MCF 10A (cell line): ENCODE measurements at regions not wholly inside any gene's neighbourhood (a gene's known extent, or its start where the extent isn't known, plus 50 kb on each side); places are given as distances from the start of the nearest gene placed in this dataset.
"Not testable (repeated sequence)": the region's sequence is repeated elsewhere in the genome, so short reads cannot be mapped to it uniquely, and the experiment has no call there.

Experiments
- BruUV-seq: library from RNA; stranded (reverse); fragments of 400-500 nt; replicated peaks from 2 replicates; lab custom pipeline; 2021; lab: Mats Ljungman, UMichigan
- CTCF ChIA-PET: fragments of 300-600 bp; sonication (Branson Sonifier 250); formaldehyde crosslinking; extraction: SDS; loops from one replicate; lab custom pipeline; 2021; ENCODE audit warnings: antibody characterized with exemption, inconsistent platforms; lab: Yijun Ruan, JAX
- POLR2A ChIA-PET: fragments of 300-600, 350-650 bp; sonication (Branson Sonifier 250); formaldehyde crosslinking; extraction: SDS; loops from one replicate; lab custom pipeline; 2020; ENCODE audit warnings: antibody characterized with exemption, inconsistent platforms; lab: Yijun Ruan, JAX
- DNase-seq: peaks from one replicate; pipeline ENCODE4 v3.0.0-alpha.2; 2018; ENCODE audit not compliant: unreplicated experiment
- H3K27ac Mint-ChIP-seq: one replicate; pipeline ENCODE4 v1.8.0; 2022; ENCODE audit warnings: mild to moderate bottlenecking, low read depth, mixed read lengths; ENCODE audit not compliant: unreplicated experiment
- H3K27me3 Mint-ChIP-seq: one replicate; pipeline ENCODE4 v1.8.0; 2022; ENCODE audit warnings: mixed read lengths; ENCODE audit not compliant: insufficient read depth, unreplicated experiment
- H3K36me3 Mint-ChIP-seq: one replicate; pipeline ENCODE4 v1.8.0; 2022; ENCODE audit warnings: mild to moderate bottlenecking, moderate library complexity, mixed read lengths; ENCODE audit not compliant: insufficient read depth, unreplicated experiment
- H3K4me1 Mint-ChIP-seq: one replicate; pipeline ENCODE4 v1.8.0; 2022; ENCODE audit warnings: mixed read lengths; ENCODE audit not compliant: insufficient read depth, unreplicated experiment
- H3K4me3 Mint-ChIP-seq: one replicate; pipeline ENCODE4 v1.8.0; 2022; ENCODE audit warnings: mild to moderate bottlenecking, moderate library complexity, mixed read lengths; ENCODE audit not compliant: unreplicated experiment
- H3K9me3 Mint-ChIP-seq: one replicate; pipeline ENCODE4 v1.8.0; 2022; ENCODE audit warnings: mixed read lengths; ENCODE audit not compliant: unreplicated experiment
- intact Hi-C: fragments of 100-400 bp; cut with micrococcal nuclease; formaldehyde crosslinking; loops from 2 replicates; pipeline ENCODE4 v1.14.1; 2022
- TF ChIP-seq, protein P1 (sequence below): fragments of 200-600 bp; IDR thresholded peaks from one replicate; pipeline ENCODE4 v1.8.0; 2022; ENCODE audit warnings: antibody characterized with exemption, mild to moderate bottlenecking; ENCODE audit not compliant: unreplicated experiment

DNA sequence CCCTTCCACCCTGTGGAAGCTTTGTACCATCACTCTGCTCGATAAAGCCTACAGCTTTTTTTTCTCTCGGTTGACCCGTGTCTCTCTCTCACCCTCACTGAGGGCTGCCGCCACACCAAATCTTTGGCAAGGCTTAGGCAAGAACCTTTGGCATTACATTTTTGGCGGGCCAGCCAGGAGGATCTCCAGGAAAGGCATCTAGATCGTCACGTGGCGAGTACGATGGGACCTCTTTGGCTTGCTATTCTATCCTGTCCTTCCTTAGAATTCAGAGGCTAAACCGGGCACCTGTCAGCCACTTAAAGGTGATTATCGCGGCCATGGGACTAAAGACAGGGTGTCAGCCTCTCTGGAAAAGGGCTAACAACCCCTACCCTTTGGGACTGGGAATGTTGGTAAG, 96.2 kb downstream of the UGT2B28 start:
- DNase-seq, result no peak
- H3K27me3 Mint-ChIP-seq, result no peaks in the 10 kb centered on the region
- POLR2A ChIA-PET, result no interaction called here
- CTCF ChIA-PET, result no interaction called here
- BruUV-seq, result no TSS peak
- intact Hi-C loops, result no loop called here
- H3K4me3 Mint-ChIP-seq, result no peak overlapping the region
- H3K9me3 Mint-ChIP-seq, result no peaks in the 10 kb centered on the region
- no peak overlapping the region for H3K27ac Mint-ChIP-seq
- H3K4me1 Mint-ChIP-seq, result no peaks in the 10 kb centered on the region
- TF ChIP-seq, protein P1, sequence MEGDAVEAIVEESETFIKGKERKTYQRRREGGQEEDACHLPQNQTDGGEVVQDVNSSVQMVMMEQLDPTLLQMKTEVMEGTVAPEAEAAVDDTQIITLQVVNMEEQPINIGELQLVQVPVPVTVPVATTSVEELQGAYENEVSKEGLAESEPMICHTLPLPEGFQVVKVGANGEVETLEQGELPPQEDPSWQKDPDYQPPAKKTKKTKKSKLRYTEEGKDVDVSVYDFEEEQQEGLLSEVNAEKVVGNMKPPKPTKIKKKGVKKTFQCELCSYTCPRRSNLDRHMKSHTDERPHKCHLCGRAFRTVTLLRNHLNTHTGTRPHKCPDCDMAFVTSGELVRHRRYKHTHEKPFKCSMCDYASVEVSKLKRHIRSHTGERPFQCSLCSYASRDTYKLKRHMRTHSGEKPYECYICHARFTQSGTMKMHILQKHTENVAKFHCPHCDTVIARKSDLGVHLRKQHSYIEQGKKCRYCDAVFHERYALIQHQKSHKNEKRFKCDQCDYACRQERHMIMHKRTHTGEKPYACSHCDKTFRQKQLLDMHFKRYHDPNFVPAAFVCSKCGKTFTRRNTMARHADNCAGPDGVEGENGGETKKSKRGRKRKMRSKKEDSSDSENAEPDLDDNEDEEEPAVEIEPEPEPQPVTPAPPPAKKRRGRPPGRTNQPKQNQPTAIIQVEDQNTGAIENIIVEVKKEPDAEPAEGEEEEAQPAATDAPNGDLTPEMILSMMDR, result no peak
- no peaks in the 10 kb centered on the region for H3K36me3 Mint-ChIP-seq

DNA sequence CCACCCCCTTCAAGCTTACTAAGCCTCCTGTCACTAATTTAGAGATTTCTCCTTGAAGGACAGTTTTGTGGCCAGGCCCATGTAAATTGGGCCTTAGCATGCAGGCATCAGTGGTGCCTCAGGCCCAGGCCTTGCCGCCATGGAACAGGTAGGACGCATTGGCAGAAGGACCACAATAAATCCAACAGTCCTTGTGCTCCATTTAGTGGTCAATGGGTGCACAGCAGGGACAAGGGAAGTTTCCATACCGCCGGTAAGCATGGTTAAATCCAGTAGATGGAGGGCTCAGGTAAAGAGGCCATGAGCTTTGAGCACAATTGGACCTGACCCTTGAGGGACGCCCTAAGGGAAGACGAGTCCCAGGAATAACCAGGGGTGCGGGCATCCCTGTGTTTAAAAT, 97.3 kb downstream of the UGT2B28 start:
- TF ChIP-seq, protein P1, result no peak
- DNase-seq, result no peak
- H3K9me3 Mint-ChIP-seq, result no peaks in the 10 kb centered on the region
- H3K27me3 Mint-ChIP-seq, result no peaks in the 10 kb centered on the region
- intact Hi-C loops, result no loop called here
- ChIA-PET CTCF (no interaction called here), POLR2A (no interaction called here)
- no peak overlapping the region for H3K27ac Mint-ChIP-seq
- H3K36me3 Mint-ChIP-seq, result no peaks in the 10 kb centered on the region
- no peak overlapping the region for H3K4me3 Mint-ChIP-seq
- no TSS peak for BruUV-seq
- H3K4me1 Mint-ChIP-seq, result no peaks in the 10 kb centered on the region

DNA sequence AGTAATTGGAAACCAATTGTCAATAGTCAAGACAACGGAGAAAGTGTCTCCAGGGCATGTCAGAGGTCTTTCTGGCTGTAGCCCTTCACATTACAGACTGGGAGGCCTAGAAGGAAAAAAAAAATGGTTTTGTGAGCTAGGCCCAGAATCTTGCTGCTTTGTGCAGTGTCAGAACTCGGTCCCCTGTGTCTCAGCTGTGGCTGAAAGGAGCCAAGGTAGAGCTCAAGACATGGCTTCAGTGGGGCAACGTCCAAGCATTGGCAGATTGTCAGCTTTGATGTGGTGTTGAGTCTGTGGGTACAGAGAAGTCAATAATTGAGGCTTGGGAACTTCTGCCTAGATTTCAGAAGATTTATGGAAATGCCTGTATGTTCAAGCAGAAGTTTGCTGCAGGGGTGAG, 103.0 kb downstream of the UGT2B28 start:
- ChIA-PET POLR2A (interaction anchor here (1.1 kb wide), 1 partner anchor 1193 kb away, joined by 3 read pairs; no protein-coding TSS in a partner anchor), CTCF (interaction anchor here (0.6 kb wide), 1 partner anchor 245 kb away, joined by 3 read pairs; no protein-coding TSS in a partner anchor)
- no peaks in the 10 kb centered on the region for H3K4me1 Mint-ChIP-seq
- H3K27ac Mint-ChIP-seq, result no peak overlapping the region
- H3K27me3 Mint-ChIP-seq, result peaks cover 32% of the 10 kb centered on the region
- no peak for DNase-seq
- BruUV-seq, result no TSS peak
- H3K9me3 Mint-ChIP-seq, result no peaks in the 10 kb centered on the region
- H3K36me3 Mint-ChIP-seq, result no peaks in the 10 kb centered on the region
- H3K4me3 Mint-ChIP-seq, result no peak overlapping the region
- TF ChIP-seq, protein P1, result no peak
- intact Hi-C loops, result no loop called here

DNA sequence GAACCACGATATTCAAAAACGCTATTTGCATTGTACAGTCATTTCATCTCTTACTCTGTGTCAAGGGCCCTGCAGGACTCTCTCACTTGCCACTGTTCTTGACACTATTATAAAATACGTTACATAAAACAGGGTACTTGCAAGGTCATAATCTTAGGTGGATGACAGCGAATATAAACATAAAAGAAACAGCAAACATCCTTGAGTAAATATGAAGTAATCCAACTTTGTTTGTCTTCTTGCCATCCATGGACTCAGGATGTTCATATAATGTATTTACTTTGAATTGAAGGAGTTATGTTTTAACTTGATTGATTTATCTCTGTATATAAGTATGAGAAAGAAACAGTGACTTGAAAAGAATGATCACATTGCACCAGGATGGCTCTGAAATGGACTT, 106.6 kb downstream of the UGT2B4 start:
- H3K27ac Mint-ChIP-seq, H3K4me1 Mint-ChIP-seq, CTCF ChIA-PET, BruUV-seq, H3K9me3 Mint-ChIP-seq, intact Hi-C loops, POLR2A ChIA-PET, H3K4me3 Mint-ChIP-seq, H3K36me3 Mint-ChIP-seq, DNase-seq: not testable (repeated sequence)
- peaks cover 51% of the 10 kb centered on the region for H3K27me3 Mint-ChIP-seq

DNA sequence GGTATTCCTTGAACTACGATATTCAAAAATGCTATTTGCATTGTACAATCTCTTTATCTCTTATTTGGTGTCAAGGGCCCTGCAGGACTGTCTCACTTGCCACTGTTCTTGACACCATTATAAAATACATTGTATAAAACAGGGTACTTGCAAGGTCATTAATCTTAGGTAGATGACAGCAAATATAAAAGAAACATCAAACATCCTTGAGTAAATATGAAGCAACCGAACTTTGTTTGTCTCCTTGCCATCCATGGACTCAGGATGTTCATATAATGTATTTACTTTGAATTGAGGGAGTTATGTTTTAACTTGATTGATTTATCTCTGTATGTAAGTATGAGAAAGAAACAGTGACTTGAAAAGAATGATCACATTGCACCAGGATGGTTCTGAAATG, 87.3 kb downstream of the UGT2B4 start:
- Mint-ChIP-seq H3K4me3 (no peak overlapping the region), H3K36me3 (no peaks in the 10 kb centered on the region), H3K9me3 (no peaks in the 10 kb centered on the region), H3K27ac (no peak overlapping the region), H3K4me1 (no peaks in the 10 kb centered on the region), H3K27me3 (peaks cover 69% of the 10 kb centered on the region)
- ChIA-PET POLR2A (no interaction called here), CTCF (no interaction called here)
- no peak for DNase-seq
- no TSS peak for BruUV-seq
- intact Hi-C loops, result no loop called here
- TF ChIP-seq, protein P1, result no peak

DNA sequence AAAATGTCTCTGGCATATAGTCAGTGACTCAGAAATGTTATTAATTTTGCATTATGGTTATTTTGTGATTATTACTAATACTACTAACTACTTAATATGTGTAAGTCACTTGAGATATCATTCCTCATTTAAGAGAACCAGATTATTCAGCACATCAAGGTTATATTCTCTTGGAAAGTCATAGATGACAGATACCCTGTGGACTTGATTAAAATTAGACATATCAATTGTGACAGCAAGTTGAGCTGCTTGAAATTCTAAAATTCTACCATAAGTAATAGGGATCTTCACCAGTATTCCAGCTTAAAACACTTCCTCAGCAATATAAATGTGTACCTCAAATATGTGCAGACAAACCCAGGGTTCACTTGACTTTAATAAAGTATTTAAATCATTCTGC, 83.7 kb downstream of the UGT2B4 start:
- peaks cover 44% of the 10 kb centered on the region for H3K27me3 Mint-ChIP-seq
- H3K4me1 Mint-ChIP-seq, H3K27ac Mint-ChIP-seq, CTCF ChIA-PET, BruUV-seq, POLR2A ChIA-PET, DNase-seq, H3K9me3 Mint-ChIP-seq, H3K4me3 Mint-ChIP-seq, H3K36me3 Mint-ChIP-seq, intact Hi-C loops: not testable (repeated sequence)

DNA sequence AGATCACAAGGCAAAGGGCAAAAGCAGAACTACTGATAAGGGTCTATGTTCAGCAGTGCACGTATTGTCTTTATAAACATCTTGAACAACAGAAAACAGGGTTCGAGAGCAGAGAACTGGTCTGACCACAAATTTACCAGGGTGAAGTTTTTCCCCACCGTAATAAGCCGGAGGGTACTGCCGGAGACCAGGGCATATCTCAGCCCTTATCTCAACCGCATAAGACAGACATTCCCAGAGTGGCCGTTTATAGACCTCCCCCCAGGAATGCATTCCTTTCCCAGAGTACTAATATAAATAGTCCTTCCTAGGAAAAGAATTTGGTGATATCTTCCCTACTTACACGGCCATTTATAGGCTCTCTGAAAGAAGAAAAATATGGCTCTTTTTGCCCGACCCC, 71.0 kb downstream of the UGT2B4 start:
- H3K4me1 Mint-ChIP-seq, DNase-seq, intact Hi-C loops, H3K27ac Mint-ChIP-seq, H3K36me3 Mint-ChIP-seq, H3K27me3 Mint-ChIP-seq, CTCF ChIA-PET, H3K4me3 Mint-ChIP-seq, BruUV-seq, H3K9me3 Mint-ChIP-seq, POLR2A ChIA-PET: not testable (repeated sequence)
